ENCODE measurements at regions not wholly inside any gene's neighbourhood (a gene's known extent, or its start where the extent isn't known, plus 50 kb on each side); places are given as distances from the start of the nearest gene placed in this dataset.

DNA sequence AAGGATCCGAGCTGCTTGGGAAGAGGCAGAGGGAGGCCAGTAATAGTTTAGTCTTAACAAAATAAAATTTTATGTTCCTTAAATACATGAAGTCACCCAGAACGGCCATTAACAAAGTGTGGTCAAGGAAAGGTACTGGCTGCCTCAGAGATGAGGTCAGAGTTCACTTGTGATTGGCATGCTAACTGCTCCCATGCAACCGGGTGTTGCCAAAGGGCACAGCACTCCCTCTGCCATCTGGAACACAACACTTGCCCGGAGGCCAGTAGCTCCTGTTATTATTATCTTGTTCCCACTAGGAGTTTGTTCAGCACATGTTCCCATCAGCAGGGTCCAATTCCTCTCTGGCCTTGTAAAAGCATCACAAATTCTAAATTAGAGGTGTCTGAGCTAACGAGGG lies 207.0 kb downstream of the CYP26B1 start:
- TF ChIP-seq, protein P1, sequence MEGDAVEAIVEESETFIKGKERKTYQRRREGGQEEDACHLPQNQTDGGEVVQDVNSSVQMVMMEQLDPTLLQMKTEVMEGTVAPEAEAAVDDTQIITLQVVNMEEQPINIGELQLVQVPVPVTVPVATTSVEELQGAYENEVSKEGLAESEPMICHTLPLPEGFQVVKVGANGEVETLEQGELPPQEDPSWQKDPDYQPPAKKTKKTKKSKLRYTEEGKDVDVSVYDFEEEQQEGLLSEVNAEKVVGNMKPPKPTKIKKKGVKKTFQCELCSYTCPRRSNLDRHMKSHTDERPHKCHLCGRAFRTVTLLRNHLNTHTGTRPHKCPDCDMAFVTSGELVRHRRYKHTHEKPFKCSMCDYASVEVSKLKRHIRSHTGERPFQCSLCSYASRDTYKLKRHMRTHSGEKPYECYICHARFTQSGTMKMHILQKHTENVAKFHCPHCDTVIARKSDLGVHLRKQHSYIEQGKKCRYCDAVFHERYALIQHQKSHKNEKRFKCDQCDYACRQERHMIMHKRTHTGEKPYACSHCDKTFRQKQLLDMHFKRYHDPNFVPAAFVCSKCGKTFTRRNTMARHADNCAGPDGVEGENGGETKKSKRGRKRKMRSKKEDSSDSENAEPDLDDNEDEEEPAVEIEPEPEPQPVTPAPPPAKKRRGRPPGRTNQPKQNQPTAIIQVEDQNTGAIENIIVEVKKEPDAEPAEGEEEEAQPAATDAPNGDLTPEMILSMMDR (conservative IDR thresholded peaks at IDR 0.05; ENCODE audit: low read depth in 2 of 2) = no peak
- TF ChIP-seq POLR2AphosphoS5 (IDR thresholded peaks at IDR 0.05; ENCODE audit: low read depth) = no peak
- no peak for TF ChIP-seq EZH2 (IDR thresholded peaks at IDR 0.05; ENCODE audit: low read depth, unreplicated experiment)
- TF ChIP-seq, protein P2, sequence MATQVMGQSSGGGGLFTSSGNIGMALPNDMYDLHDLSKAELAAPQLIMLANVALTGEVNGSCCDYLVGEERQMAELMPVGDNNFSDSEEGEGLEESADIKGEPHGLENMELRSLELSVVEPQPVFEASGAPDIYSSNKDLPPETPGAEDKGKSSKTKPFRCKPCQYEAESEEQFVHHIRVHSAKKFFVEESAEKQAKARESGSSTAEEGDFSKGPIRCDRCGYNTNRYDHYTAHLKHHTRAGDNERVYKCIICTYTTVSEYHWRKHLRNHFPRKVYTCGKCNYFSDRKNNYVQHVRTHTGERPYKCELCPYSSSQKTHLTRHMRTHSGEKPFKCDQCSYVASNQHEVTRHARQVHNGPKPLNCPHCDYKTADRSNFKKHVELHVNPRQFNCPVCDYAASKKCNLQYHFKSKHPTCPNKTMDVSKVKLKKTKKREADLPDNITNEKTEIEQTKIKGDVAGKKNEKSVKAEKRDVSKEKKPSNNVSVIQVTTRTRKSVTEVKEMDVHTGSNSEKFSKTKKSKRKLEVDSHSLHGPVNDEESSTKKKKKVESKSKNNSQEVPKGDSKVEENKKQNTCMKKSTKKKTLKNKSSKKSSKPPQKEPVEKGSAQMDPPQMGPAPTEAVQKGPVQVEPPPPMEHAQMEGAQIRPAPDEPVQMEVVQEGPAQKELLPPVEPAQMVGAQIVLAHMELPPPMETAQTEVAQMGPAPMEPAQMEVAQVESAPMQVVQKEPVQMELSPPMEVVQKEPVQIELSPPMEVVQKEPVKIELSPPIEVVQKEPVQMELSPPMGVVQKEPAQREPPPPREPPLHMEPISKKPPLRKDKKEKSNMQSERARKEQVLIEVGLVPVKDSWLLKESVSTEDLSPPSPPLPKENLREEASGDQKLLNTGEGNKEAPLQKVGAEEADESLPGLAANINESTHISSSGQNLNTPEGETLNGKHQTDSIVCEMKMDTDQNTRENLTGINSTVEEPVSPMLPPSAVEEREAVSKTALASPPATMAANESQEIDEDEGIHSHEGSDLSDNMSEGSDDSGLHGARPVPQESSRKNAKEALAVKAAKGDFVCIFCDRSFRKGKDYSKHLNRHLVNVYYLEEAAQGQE (IDR thresholded peaks at IDR 0.05; ENCODE audit: unreplicated experiment) = no peak
- no peak for TF ChIP-seq NANOG (IDR thresholded peaks at IDR 0.05; ENCODE audit: borderline replicate concordance)
- no peak for TF ChIP-seq JUNB (IDR thresholded peaks at IDR 0.05; ENCODE audit: unreplicated experiment)
- TF ChIP-seq EZH2phosphoT487 (IDR thresholded peaks at IDR 0.05; ENCODE audit: unreplicated experiment) = no peak
- TF ChIP-seq ZNF331 (CRISPR knock-in tag; IDR thresholded peaks at IDR 0.05; ENCODE audit: low read depth) = no peak
- no peak for TF ChIP-seq CREB1 (CRISPR knock-in tag; IDR thresholded peaks at IDR 0.05; ENCODE audit: low read depth)
- TF ChIP-seq, protein P3, sequence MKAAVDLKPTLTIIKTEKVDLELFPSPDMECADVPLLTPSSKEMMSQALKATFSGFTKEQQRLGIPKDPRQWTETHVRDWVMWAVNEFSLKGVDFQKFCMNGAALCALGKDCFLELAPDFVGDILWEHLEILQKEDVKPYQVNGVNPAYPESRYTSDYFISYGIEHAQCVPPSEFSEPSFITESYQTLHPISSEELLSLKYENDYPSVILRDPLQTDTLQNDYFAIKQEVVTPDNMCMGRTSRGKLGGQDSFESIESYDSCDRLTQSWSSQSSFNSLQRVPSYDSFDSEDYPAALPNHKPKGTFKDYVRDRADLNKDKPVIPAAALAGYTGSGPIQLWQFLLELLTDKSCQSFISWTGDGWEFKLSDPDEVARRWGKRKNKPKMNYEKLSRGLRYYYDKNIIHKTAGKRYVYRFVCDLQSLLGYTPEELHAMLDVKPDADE (IDR thresholded peaks at IDR 0.05) = no peak
- TF ChIP-seq, protein P4, sequence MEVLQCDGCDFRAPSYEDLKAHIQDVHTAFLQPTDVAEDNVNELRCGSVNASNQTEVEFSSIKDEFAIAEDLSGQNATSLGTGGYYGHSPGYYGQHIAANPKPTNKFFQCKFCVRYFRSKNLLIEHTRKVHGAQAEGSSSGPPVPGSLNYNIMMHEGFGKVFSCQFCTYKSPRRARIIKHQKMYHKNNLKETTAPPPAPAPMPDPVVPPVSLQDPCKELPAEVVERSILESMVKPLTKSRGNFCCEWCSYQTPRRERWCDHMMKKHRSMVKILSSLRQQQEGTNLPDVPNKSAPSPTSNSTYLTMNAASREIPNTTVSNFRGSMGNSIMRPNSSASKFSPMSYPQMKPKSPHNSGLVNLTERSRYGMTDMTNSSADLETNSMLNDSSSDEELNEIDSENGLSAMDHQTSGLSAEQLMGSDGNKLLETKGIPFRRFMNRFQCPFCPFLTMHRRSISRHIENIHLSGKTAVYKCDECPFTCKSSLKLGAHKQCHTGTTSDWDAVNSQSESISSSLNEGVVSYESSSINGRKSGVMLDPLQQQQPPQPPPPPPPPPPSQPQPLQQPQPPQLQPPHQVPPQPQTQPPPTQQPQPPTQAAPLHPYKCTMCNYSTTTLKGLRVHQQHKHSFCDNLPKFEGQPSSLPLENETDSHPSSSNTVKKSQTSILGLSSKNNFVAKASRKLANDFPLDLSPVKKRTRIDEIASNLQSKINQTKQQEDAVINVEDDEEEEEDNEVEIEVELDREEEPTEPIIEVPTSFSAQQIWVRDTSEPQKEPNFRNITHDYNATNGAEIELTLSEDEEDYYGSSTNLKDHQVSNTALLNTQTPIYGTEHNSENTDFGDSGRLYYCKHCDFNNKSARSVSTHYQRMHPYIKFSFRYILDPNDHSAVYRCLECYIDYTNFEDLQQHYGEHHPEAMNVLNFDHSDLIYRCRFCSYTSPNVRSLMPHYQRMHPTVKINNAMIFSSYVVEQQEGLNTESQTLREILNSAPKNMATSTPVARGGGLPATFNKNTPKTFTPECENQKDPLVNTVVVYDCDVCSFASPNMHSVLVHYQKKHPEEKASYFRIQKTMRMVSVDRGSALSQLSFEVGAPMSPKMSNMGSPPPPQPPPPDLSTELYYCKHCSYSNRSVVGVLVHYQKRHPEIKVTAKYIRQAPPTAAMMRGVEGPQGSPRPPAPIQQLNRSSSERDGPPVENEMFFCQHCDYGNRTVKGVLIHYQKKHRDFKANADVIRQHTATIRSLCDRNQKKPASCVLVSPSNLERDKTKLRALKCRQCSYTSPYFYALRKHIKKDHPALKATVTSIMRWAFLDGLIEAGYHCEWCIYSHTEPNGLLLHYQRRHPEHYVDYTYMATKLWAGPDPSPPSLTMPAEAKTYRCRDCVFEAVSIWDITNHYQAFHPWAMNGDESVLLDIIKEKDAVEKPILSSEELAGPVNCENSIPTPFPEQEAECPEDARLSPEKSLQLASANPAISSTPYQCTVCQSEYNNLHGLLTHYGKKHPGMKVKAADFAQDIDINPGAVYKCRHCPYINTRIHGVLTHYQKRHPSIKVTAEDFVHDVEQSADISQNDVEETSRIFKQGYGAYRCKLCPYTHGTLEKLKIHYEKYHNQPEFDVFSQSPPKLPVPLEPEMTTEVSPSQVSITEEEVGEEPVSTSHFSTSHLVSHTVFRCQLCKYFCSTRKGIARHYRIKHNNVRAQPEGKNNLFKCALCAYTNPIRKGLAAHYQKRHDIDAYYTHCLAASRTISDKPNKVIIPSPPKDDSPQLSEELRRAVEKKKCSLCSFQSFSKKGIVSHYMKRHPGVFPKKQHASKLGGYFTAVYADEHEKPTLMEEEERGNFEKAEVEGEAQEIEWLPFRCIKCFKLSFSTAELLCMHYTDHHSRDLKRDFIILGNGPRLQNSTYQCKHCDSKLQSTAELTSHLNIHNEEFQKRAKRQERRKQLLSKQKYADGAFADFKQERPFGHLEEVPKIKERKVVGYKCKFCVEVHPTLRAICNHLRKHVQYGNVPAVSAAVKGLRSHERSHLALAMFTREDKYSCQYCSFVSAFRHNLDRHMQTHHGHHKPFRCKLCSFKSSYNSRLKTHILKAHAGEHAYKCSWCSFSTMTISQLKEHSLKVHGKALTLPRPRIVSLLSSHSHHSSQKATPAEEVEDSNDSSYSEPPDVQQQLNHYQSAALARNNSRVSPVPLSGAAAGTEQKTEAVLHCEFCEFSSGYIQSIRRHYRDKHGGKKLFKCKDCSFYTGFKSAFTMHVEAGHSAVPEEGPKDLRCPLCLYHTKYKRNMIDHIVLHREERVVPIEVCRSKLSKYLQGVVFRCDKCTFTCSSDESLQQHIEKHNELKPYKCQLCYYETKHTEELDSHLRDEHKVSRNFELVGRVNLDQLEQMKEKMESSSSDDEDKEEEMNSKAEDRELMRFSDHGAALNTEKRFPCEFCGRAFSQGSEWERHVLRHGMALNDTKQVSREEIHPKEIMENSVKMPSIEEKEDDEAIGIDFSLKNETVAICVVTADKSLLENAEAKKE (CRISPR knock-in tag; IDR thresholded peaks at IDR 0.05) = no peak
- TF ChIP-seq STAT1 (IDR thresholded peaks at IDR 0.05; ENCODE audit: unreplicated experiment) = no peak
